ENCODE measurements at regions not wholly inside any gene's neighbourhood (a gene's known extent, or its start where the extent isn't known, plus 50 kb on each side); places are given as distances from the start of the nearest gene placed in this dataset.

DNA sequence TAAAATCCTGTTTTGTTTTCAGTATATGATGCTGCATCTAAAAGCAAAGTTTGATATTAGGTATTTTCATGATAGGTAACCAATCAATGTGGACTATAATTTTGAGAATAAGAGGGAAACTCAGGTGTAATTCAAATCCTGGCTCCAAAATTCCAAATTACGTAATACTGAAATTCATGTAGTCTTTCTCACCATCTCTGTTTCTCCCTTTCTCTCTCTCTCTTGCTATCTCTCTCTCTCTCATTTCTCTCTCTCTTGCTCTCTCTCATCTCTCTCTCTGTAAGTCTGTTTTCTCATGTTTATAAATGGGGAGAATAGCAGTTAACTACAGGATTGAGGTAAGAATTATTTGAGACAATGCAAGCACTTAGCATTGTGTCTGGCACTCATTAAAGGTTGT lies 401.1 kb upstream of the TLE4 start:
- TF ChIP-seq, protein P1, sequence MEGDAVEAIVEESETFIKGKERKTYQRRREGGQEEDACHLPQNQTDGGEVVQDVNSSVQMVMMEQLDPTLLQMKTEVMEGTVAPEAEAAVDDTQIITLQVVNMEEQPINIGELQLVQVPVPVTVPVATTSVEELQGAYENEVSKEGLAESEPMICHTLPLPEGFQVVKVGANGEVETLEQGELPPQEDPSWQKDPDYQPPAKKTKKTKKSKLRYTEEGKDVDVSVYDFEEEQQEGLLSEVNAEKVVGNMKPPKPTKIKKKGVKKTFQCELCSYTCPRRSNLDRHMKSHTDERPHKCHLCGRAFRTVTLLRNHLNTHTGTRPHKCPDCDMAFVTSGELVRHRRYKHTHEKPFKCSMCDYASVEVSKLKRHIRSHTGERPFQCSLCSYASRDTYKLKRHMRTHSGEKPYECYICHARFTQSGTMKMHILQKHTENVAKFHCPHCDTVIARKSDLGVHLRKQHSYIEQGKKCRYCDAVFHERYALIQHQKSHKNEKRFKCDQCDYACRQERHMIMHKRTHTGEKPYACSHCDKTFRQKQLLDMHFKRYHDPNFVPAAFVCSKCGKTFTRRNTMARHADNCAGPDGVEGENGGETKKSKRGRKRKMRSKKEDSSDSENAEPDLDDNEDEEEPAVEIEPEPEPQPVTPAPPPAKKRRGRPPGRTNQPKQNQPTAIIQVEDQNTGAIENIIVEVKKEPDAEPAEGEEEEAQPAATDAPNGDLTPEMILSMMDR (IDR thresholded peaks at IDR 0.05) = no peak
- TF ChIP-seq EP300 (IDR thresholded peaks at IDR 0.05; ENCODE audit: low read depth) = no peak
- no peak for TF ChIP-seq POLR2A (IDR thresholded peaks at IDR 0.05)
- no peak for TF ChIP-seq POLR2AphosphoS5 (IDR thresholded peaks at IDR 0.05)

Data from transverse colon (tissue), 4 donors.